Mucosa of rectum (tissue), 2 donors: ENCODE measurements at regions not wholly inside any gene's neighbourhood (a gene's known extent, or its start where the extent isn't known, plus 50 kb on each side); places are given as distances from the start of the nearest gene placed in this dataset.

Experiments
- H3K27ac ChIP-seq, 2 donors: one replicate each; pipeline ENCODE4 v1.7.0; 2013; ENCODE audit warnings: inconsistent platforms in 2 of 2, low read depth in 2 of 2, low read length in 2 of 2
- H3K27me3 ChIP-seq, 2 donors: one replicate each; pipeline ENCODE4 v1.7.0; 2013; ENCODE audit warnings: low read length in 2 of 2; ENCODE audit not compliant: control insufficient read depth in 2 of 2, insufficient read depth in 2 of 2
- H3K36me3 ChIP-seq, 2 donors: one replicate each; pipeline ENCODE4 v1.7.0; 2013; ENCODE audit warnings: low read length in 2 of 2; ENCODE audit not compliant: control insufficient read depth in 2 of 2, insufficient read depth in 2 of 2
- H3K4me1 ChIP-seq, 2 donors: one replicate each; pipeline ENCODE4 v1.7.0; 2013; ENCODE audit warnings: low read length in 2 of 2, mild to moderate bottlenecking in 1 of 2; ENCODE audit not compliant: control insufficient read depth in 2 of 2, insufficient read depth in 2 of 2
- H3K4me3 ChIP-seq, 2 donors: one replicate each; pipeline ENCODE4 v1.7.0; 2013; ENCODE audit warnings: low read length in 2 of 2
- H3K9ac ChIP-seq, 2 donors: one replicate each; pipeline ENCODE4 v1.7.0; 2013; ENCODE audit warnings: low read length in 2 of 2, low read depth in 1 of 2, mild to moderate bottlenecking in 1 of 2
- H3K9me3 ChIP-seq, 2 donors: one replicate each; pipeline ENCODE4 v1.7.0; 2013; ENCODE audit warnings: low read length in 2 of 2; ENCODE audit not compliant: control insufficient read depth in 2 of 2
- donor health status: healthy.
- donor health status: Normal muscosa, but diverticular disease.

DNA sequence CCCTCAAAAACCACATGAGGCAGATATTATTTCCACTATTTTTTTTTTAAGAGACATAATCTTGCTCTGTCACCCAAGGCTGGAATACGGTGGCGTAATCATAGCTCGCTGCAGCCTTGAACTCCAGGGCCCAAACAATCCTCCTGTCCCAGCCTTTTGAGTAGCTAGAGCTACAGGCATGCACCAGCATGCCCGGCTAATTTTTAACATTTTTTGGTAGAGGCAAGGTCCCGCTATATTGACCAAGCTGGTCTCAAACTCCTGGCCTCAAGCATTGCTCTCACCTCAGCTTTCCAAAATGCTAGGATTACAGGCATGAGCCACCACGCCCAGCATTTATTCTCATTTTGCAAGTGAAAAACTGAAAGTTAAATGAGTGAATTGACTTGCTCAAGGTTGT is 50.8 kb upstream of the PIAS1 start:
- H3K4me1 ChIP-seq: peaks cover 0 to 2% of the 10 kb centered on the region in 2 donors
- H3K9ac ChIP-seq: no peak overlapping the region
- no peaks in the 10 kb centered on the region for H3K9me3 ChIP-seq
- H3K27me3 ChIP-seq: no peaks in the 10 kb centered on the region
- H3K36me3 ChIP-seq: no peaks in the 10 kb centered on the region
- no peak overlapping the region for H3K27ac ChIP-seq
- H3K4me3 ChIP-seq: no peak overlapping the region
